ENCODE measurements at regions not wholly inside any gene's neighbourhood (a gene's known extent, or its start where the extent isn't known, plus 50 kb on each side); places are given as distances from the start of the nearest gene placed in this dataset.

GRCh38 chr2:100752628-100753333 is 67.2 kb upstream of the NPAS2 start:
- no peak for DNase-seq (ENCODE audit: low read depth, low spot score)
- no peak overlapping the region for H3K4me3 ChIP-seq (ENCODE audit: low read length)

DNA sequence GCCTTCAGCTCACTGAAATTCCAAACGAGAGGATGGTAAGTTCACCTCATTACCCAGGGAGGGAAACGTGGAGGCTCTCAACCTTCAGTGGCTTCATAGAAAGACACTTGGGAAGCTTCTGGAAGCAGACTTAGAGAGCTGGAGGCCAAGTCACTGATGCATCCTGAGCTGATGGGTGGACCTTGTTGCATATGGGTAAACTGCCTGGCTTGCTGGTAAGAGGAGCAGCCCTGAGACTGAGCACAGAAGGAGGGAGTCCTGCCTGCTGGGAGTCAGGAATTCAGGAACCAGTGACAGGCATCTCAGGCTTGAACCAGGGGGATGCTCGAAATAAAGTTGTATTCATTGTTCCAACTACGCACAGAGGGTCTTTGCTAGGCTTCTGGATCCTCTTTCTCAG is 66.5 kb upstream of the NPAS2 start:
- H3K4me3 ChIP-seq (ENCODE audit: low read length), result no peak overlapping the region
- no peak for DNase-seq (ENCODE audit: low read depth, low spot score)

DNA sequence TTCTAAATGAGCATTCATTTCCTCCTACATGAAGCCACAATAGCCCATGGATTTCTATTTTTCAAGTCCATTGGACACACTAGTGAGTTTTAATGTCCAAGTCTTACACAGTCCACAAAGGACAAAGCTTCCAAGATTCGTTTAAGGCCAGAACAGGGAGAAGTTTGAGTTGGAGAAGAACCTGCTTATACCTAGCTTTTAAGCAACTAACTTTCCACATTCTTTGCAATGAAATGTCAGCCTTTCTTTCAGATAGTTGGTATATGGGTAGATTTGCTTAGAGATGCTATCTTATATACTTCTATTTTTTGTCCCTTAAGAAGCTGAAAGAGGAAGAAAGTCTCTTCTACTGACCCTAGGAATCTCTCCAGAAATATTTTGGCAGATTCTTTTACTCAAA is 66.1 kb upstream of the NPAS2 start:
- no peak overlapping the region for H3K4me3 ChIP-seq (ENCODE audit: low read length)
- no peak for DNase-seq (ENCODE audit: low read depth, low spot score)

- H3K4me3 ChIP-seq (ENCODE audit: low read length), result no peak overlapping the region
- DNase-seq (ENCODE audit: low read depth, low spot score), result no peak
Observed at GRCh38 chr2:100754951-100755350, 65.0 kb upstream of the NPAS2 start.

GRCh38 chr2:100755441-100755840 is 64.5 kb upstream of the NPAS2 start:
- DNase-seq (ENCODE audit: low read depth, low spot score), result no peak
- no peak overlapping the region for H3K4me3 ChIP-seq (ENCODE audit: low read length)

DNA sequence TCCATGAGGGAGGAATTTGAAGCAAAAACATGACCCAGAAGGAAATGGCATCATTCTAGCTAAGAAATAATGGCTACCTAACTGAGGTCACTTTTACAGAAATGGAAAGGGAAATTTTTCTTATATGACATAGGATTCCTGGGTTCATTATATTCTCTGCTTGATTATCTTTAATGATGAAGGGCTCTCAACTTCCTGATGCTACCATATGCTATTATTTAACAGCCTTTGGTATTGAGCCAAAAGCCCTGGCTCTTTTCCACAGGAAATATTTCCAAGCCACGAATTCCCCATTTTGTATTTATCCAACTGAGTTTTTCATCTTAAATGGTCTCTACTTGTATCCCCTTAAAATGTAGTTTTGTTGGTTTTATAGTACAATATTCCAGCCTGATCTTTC is 63.2 kb upstream of the NPAS2 start:
- DNase-seq (ENCODE audit: low read depth, low spot score), result no peak
- no peak overlapping the region for H3K4me3 ChIP-seq (ENCODE audit: low read length)

GRCh38 chr2:100757621-100758394 is 62.1 kb upstream of the NPAS2 start:
- DNase-seq (ENCODE audit: low read depth, low spot score), result no peak
- no peak overlapping the region for H3K4me3 ChIP-seq (ENCODE audit: low read length)

DNA sequence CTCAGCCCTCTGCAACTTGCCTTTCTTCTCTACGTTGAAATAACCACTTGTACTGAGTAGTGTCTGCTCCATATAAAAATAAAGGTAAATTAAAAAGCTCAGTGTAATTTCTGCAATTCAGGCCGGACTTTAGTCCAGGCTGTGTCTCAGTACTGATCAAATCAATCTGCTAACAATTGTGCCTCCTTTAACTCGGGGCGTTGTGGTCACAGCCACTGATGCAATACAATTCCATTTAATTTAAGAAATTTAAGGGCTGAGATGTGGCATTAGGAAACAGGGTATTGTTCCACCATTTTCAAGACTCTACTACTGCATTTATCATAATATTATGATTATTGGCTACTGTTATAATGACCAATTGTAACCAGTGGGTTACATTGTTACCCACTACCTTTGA is 60.0 kb upstream of the NPAS2 start:
- DNase-seq (ENCODE audit: low read depth, low spot score), result no peak
- no peak overlapping the region for H3K4me3 ChIP-seq (ENCODE audit: low read length)

DNA sequence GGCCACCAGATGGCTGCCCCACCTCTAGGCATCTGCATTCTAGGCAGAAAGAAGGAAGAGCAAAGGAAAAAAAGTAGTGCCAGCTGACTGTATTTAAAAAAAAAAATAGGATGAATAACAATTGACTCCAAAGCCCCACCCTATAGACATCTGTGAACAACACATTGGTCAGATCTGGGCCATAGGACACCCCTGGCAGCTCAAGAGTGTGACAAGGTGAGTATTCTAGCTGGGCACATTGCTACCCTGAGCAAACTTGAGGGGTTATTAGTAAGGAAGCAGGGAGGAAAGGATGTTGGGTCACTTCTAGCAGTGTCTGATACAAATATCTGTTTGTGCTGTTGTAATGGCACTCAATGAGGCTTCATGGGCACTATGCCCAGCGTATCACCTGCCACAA is 58.6 kb upstream of the NPAS2 start:
- H3K4me3 ChIP-seq (ENCODE audit: low read length), result no peak overlapping the region
- no peak for DNase-seq (ENCODE audit: low read depth, low spot score)

DNA sequence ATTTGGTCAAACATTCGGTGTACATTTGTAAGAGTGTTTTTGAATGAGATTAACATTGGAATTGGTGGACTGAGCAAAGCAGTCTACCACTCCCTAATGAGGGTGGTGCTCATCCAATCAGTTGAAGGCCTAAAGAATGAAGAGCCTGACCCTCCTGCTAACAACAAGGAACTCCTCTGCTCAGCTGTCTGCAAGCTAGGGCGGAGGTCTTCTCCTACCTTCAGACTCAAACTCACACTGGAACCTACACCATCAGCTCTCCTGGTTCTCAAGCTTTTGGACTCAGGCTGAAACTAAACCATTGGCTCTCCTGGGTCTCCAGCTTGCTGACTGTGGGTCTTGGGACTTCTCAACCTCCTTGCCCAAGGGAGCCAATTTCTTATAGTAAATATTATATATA is 55.5 kb upstream of the NPAS2 start:
- H3K4me3 ChIP-seq (ENCODE audit: low read length), result no peak overlapping the region
- DNase-seq (ENCODE audit: low read depth, low spot score), result no peak

DNA sequence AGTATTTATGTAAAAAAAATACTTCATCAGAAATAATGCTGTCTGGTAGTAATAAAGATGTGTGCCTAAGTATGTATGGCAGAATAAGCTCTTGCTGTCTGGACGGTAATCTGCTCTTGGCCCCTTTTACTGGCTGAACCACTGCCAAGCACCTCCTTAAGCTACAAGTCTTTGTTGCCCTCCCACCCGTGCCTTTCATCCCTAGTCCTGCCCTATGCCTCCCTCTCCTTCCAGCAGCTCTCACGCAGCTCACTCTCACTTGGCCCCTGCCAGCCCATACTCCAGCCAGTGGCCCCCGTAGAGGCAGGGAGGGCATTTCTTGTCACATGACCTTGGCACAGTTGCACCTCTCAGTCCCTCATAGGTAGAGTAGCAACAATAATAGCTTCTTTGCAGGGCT is 54.5 kb upstream of the NPAS2 start:
- no peak for DNase-seq (ENCODE audit: low read depth, low spot score)
- H3K4me3 ChIP-seq (ENCODE audit: low read length), result no peak overlapping the region

GRCh38 chr2:100766256-100766655 is 53.7 kb upstream of the NPAS2 start:
- no peak overlapping the region for H3K4me3 ChIP-seq (ENCODE audit: low read length)
- DNase-seq (ENCODE audit: low read depth, low spot score), result no peak

GRCh38 chr2:100766806-100767205 is 53.1 kb upstream of the NPAS2 start:
- DNase-seq (ENCODE audit: low read depth, low spot score), result no peak
- H3K4me3 ChIP-seq (ENCODE audit: low read length), result no peak overlapping the region

GRCh38 chr2:100767224-100767653 is 52.7 kb upstream of the NPAS2 start:
- H3K4me3 ChIP-seq (ENCODE audit: low read length), result no peak overlapping the region
- DNase-seq (ENCODE audit: low read depth, low spot score), result no peak

- no peak for DNase-seq (ENCODE audit: low read depth, low spot score)
- no peak overlapping the region for H3K4me3 ChIP-seq (ENCODE audit: low read length)
Observed at GRCh38 chr2:100767810-100768806, 51.8 kb upstream of the NPAS2 start.

Data from Jurkat, Clone E6-1 (cell line).